HG03039 (cell line): ENCODE measurements at regions not wholly inside any gene's neighbourhood (a gene's known extent, or its start where the extent isn't known, plus 50 kb on each side); places are given as distances from the start of the nearest gene placed in this dataset.

Experiments
- ATAC-seq: cut with Tn5 transposase; IDR thresholded peaks from one replicate; pipeline ENCODE4 v1.9.1; 2021; ENCODE audit warnings: mild to moderate bottlenecking, moderate library complexity; ENCODE audit not compliant: unreplicated experiment

- no peak for ATAC-seq
These were observed 93.3 kb upstream of the VPREB1 start for GRCh38 chr22:22151308-22151707.

GRCh38 chr22:22150457-22150856 is 94.1 kb upstream of the VPREB1 start:
- no peak for ATAC-seq

- ATAC-seq, result no peak
These were observed 95.7 kb upstream of the VPREB1 start for GRCh38 chr22:22148905-22149304.

GRCh38 chr22:22144858-22145257 is 99.7 kb upstream of the VPREB1 start:
- no peak for ATAC-seq

GRCh38 chr22:22143448-22143847 is 101.1 kb upstream of the VPREB1 start:
- ATAC-seq, result no peak

- no peak for ATAC-seq
These were observed 101.9 kb upstream of the VPREB1 start for GRCh38 chr22:22142661-22143060.

- ATAC-seq, result no peak
These were observed 102.6 kb upstream of the VPREB1 start for GRCh38 chr22:22141771-22142591.

GRCh38 chr22:22141031-22141430 is 103.6 kb upstream of the VPREB1 start:
- no peak for ATAC-seq

- ATAC-seq, result no peak
These were observed 105.2 kb upstream of the VPREB1 start for GRCh38 chr22:22139364-22139763.

GRCh38 chr22:22138915-22139314 is 105.7 kb upstream of the VPREB1 start:
- ATAC-seq, result no peak

- no peak for ATAC-seq
These were observed 106.7 kb upstream of the VPREB1 start for GRCh38 chr22:22137891-22138290.

GRCh38 chr22:22133910-22134309 is 110.7 kb upstream of the VPREB1 start:
- no peak for ATAC-seq

GRCh38 chr22:22130953-22131608 is 113.5 kb upstream of the VPREB1 start:
- no peak for ATAC-seq

- ATAC-seq, result no peak
These were observed 115.2 kb upstream of the VPREB1 start for GRCh38 chr22:22129387-22129786.

GRCh38 chr22:22128440-22128839 is 116.1 kb upstream of the VPREB1 start:
- no peak for ATAC-seq

GRCh38 chr22:22127100-22127499 is 117.5 kb upstream of the VPREB1 start:
- ATAC-seq, result no peak

GRCh38 chr22:22125579-22126468 is 118.8 kb upstream of the VPREB1 start:
- ATAC-seq, result no peak

GRCh38 chr22:22125028-22125578 is 119.5 kb upstream of the VPREB1 start:
- ATAC-seq, result no peak

- no peak for ATAC-seq
These were observed 120.2 kb upstream of the VPREB1 start for GRCh38 chr22:22124374-22124773.

GRCh38 chr22:22123960-22124278 is 120.7 kb upstream of the VPREB1 start:
- ATAC-seq, result no peak
